Gastroesophageal sphincter (tissue), 3 donors: ENCODE measurements at regions not wholly inside any gene's neighbourhood (a gene's known extent, or its start where the extent isn't known, plus 50 kb on each side); places are given as distances from the start of the nearest gene placed in this dataset.

Source experiments
- POLR2A ChIP-seq, 2 donors: fragments of 450-650 bp; IDR thresholded peaks; one replicate each; pipeline ENCODE4 v1.6.1; 2017; ENCODE audit warnings: antibody characterized with exemption in 2 of 2, mild to moderate bottlenecking in 2 of 2, moderate library complexity in 1 of 2
- POLR2AphosphoS5 ChIP-seq: sonication (generic); formaldehyde crosslinking; IDR thresholded peaks from one replicate; pipeline ENCODE4 v1.6.1; 2017; ENCODE audit warnings: antibody characterized with exemption
- TF ChIP-seq, protein P1 (sequence below), 4 experiments: fragments of 200-600 bp in 2 of 4; fragments of 450-650 bp in 2 of 4; sonication (generic) in 1 of 4; IDR thresholded peaks; one replicate each; pipeline ENCODE4 v1.5.1; 2017 to 2019; ENCODE audit warnings: antibody characterized with exemption in 4 of 4, mild to moderate bottlenecking in 2 of 4, moderate library complexity in 2 of 4

DNA sequence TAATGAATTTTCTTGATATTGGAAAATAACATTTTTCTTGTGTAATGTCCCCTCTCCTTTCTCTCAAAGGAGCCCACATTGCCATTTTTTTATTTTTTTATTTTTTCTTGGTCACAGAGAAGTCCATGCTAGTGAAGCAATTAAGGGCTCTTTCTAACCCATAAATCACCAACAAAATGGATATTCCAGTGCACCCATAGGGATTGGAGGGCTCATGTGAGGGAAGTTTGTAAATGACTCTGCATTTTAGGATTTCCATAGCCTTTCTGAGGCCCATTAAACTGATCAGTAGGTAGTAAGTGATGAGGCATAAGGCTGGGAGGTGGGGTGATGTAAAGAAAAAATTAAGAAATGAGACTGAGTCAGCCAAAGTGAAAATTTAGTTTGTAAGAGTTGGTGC lies 55.9 kb upstream of the JAK1 start:
- TF ChIP-seq, protein P1, sequence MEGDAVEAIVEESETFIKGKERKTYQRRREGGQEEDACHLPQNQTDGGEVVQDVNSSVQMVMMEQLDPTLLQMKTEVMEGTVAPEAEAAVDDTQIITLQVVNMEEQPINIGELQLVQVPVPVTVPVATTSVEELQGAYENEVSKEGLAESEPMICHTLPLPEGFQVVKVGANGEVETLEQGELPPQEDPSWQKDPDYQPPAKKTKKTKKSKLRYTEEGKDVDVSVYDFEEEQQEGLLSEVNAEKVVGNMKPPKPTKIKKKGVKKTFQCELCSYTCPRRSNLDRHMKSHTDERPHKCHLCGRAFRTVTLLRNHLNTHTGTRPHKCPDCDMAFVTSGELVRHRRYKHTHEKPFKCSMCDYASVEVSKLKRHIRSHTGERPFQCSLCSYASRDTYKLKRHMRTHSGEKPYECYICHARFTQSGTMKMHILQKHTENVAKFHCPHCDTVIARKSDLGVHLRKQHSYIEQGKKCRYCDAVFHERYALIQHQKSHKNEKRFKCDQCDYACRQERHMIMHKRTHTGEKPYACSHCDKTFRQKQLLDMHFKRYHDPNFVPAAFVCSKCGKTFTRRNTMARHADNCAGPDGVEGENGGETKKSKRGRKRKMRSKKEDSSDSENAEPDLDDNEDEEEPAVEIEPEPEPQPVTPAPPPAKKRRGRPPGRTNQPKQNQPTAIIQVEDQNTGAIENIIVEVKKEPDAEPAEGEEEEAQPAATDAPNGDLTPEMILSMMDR (IDR thresholded peaks at IDR 0.05) = no peak
- no peak for TF ChIP-seq POLR2A (IDR thresholded peaks at IDR 0.05)
- no peak for TF ChIP-seq POLR2AphosphoS5
